NCI-H524 treated with DMSO at 0.1 percent for 48 hours (cell line): ENCODE measurements at regions not wholly inside any gene's neighbourhood (a gene's known extent, or its start where the extent isn't known, plus 50 kb on each side); places are given as distances from the start of the nearest gene placed in this dataset.

Experiments
- DNase-seq: peaks from one replicate; lab custom pipeline; 2025; lab: John Stamatoyannopoulos, UW

DNA sequence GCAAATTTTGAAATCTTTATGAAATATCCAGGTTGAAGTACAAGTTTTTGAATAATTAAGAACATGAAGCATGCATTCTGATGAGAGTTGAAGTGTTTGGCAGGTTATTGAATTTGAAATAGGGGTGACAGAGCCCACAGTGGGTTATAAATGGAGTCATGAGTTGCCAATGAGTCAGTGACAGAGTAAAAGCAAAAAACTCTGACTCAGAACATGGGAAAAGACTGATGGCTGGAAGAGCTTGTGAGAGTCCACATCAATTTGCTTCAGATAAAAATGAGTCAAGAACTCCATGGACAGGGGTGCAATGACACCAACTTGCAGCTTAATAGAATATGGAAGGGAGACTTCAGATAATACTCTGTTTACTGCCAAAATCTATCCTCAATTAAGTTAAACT lies 105.3 kb downstream of the SLC6A15 start:
- no peak for DNase-seq

DNA sequence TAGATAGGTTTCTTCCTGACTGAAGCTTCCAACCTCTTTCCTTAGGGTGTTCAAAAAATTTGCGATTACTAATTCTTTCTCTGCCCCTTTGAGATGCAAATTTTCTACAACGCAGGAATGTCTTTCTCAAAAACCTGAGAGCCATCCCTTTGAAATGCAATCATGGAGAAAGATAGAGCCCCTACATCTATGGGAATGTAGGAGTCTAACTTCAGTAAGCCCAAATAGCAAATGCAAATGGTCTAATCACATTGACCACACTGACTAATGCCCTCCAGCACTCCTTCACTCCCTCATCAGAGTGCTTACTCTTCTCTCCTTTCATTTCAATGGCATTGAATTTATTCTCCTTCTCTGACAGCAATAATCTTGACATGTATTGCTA lies 107.1 kb downstream of the SLC6A15 start:
- DNase-seq = no peak

DNA sequence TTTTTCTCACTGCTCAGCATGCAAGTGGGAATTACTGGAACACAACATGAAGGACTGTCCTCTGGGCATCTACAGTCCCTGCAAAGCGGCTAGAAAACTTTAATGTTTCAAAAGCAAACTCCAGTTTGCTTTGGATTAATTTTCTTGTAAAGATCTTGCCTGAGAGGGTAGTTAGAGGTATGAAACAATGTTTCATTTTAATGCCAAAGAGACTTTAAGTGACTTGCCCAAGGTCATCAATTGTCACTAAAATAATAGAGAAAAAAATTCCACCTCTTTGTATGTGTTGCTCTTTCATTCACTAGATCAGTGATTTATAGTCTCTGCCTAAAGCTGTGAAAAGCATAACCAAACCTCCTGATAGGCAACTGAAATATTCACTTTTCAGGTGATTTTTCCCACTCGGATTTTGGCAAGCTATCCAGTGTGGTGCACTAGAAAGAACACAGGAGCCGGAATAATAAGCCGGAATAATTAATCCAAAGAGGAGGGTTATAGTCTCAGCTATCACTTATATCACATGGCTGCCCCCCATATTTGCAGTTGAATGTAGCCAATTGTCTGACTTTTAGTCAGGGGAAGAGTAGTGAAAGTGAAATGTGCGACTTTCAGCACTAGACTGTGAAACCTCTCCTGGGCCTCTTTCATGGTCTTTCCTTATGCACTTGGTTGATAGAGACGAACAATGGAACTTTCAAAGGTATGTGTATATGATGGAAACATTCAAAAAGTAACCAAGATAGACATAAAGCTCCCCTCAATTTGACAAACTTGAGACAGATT lies 107.7 kb downstream of the SLC6A15 start:
- no peak for DNase-seq

DNA sequence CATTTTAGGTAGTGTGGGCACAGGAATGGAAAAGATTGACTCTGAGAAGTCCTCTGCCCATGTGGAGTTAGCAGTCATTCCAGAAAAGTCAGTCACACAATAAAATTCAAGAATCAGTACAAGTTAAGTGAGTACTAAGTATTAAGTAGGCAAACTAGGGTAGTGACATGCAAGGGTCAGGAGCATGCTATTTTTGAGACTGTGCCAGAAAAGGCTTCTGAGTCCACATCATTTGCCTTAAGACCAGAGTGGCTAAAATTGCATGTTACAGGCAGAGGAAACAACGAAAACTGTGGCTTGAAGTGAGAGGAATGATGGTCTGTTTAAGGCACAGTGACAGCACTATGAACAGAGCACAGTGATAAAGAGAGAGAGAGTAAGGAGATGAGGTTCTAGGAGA lies 108.9 kb downstream of the SLC6A15 start:
- DNase-seq = no peak

DNA sequence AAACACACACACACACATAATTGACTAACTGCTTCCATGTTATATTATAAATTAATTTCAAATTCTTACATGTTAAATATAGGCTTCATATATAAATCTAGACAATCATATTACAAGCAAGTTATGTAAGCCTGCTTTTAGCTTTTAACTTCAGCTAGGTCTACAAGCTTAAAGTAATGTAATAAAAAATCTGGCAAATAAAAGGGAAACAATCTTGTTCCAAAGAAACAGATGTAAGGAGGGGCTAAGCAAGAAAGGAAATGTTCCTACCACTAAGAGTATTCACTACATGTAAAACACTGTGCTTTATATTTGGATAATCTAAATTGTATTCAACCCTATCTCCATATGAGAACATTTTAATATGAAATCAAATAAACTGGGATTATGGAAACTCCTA lies 110.4 kb downstream of the SLC6A15 start:
- no peak for DNase-seq

DNA sequence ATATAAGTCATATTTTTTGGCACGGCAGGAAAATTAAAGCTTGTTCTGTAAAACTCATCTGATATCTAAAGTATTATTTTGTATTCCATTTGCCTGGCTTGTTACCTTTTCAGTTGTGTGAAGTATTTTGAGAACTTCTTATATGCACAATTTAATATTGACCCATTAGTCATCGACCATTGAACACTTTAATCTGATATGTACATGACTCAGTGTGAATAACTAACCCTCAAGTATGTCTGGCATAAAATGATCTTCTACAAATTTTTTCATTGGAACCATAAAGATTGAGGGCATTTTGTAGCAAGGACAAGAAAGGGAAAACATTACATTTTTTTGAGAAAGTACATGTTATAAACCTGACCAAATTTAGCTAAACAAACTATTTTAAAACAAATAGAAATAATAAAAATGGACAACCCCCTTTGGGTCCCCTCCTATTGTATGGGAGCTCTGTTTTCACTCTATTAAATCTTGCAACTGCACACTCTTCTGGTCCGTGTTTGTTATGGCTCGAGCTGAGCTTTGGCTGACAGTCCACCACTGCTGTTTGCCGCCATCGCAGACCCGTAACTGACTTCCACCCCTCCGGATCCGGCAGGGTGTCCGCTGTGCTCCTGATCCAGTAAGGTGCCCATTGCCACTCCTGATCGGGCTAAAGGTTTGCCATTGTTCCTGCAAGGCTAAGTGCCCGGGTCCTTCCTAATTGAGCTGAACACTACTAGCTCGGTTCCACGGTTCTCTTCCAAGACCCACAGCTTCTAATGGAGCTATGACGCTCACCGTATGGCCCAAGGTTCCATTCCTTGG lies 118.8 kb downstream of the SLC6A15 start:
- no peak for DNase-seq

DNA sequence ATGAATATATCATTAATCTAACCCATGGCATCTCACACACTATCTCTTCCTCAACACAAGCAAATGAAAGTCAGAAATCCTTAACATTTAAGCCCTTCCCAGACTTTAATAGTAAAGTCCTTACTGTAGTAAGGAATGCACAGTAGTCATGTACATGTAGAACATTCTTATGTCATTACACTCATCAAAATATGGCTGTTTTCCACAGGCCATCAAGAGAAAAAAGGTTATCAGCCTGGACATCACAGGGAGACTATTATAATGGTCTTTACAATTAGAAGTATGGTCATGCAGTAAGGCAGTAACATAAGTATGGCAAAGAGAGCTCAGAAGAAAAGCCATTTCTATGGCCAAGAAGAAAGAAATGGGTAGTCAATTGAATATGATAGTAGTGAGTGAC lies 121.2 kb downstream of the SLC6A15 start:
- no peak for DNase-seq

DNA sequence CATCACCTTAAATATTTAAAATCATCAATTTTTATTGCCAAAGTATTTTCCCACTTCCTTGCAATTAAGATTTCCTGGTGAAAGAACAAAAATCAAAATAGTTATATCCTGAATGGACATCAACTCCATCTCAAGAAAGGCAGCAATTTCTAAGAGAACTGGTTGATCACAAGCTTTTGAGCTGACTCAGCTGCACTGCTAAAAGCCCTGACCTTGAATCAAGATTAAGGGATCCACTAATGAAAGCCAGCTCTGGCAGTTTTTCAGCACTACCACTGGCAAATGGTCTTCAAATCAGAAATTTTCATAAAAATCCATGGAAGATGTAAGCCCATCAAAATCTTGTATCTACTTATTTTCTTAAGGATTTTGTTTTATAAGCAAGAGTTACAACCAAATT lies 123.4 kb downstream of the SLC6A15 start:
- no peak for DNase-seq

DNA sequence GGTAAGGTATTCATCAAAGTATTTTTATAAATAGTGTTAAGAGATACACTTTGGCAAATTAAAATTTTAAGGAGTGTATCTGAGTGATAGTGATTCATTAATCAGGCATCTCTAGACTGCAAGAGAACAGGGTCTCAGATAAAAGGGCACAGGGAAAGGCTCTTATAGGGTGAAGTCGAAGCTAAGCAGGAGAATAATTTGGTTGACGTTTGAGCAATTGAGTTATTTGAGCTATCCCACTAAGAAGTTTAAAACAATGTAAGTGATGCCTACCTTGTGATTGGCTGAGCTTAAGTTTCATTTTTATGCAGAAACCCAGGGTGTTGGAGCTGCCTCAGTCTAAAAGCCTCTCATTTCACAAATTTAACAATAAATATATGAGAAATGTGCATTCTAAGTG lies 125.3 kb downstream of the SLC6A15 start:
- no peak for DNase-seq

DNA sequence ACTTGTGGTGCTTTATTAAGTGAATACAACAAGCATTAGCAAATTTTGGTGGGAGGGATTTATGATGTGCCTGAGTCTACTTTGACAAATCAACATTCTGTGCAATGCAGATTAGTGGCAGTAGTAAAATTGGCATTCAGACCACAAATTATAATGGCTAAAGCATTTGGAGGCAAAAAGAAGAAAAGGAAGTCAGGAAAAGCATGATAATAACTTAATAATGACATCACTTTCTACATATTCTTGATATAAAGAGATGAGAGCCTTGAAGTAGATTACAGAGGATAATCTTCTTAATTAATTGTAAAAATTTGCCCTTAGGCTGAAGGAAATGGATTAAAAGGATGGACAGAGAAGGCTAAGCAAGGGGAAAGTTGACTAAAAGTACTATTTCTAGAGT lies 126.0 kb downstream of the SLC6A15 start:
- no peak for DNase-seq

DNA sequence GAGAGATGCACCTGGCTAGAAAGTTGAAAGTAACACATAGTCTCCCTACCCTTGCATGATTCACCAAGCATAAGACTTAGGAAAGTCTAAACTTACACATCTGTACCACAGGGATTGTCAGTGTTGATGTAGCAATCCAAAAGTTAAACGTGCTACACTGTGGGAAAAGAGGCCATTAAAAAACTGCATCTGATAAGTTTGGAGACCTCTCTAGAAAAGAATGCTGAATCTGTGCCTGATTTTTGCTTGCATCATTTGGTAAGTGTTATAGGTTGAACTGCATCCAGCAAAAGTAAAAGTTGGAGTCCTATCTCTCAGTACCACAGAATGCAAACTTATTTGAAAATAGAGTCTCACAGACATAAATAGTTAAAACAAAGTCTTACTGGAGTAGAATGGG lies 126.6 kb downstream of the SLC6A15 start:
- no peak for DNase-seq

DNA sequence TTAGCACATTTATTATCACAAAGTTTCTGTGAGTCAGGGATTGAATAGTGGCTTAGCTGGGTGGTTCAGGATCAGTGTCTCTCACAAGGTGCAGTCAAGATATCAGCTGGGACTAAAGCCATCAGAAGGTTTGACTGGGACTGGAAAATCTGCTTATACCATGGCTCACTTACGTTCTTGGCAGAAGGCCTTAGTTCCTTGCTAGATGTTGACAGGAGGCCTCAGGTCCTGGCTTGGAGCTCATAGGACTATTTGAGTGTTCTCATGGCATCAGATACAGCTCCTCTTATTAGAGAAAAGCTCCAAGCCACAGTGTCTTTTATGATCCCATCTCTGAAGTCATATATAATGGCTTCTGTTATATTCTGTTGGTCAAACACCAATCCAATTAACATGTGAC lies 127.3 kb downstream of the SLC6A15 start:
- DNase-seq = no peak

DNA sequence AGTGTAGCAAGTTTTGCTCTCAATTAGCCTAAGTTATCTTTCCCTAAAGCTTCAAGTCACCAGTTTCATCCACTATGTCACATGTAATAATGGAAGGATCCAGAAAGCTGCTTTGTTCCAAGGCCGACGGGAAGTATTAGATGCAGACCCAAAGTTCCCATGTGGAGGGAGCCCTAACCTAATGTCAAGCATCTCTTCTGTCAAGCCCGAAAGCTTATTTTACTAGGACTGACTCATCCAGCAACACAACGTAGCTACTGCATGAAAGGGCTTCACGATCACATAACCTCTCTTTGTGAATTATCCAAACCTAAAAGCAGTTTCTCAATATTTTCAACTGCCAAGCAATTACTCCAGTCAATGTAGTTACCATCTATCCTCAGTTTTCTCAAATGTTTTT lies 133.4 kb downstream of the SLC6A15 start:
- no peak for DNase-seq

DNA sequence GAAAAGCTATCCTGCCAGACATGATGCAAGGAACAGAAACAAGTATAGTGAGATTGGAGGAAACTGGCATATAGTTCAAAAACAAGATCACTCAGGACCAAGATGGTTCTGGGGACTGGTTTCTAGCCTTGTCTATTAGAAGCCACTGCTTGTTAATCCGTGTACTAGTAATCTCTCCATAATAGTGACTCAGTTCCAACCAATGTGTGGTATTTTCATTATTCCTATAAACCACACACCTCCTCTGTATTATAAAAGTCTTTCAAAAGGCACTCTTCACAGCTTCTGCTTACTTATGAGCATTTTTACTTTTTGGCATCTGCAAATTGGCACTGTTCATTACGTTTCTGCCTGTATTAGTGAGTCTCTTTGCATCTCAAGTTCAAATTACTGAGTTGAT lies 140.3 kb downstream of the SLC6A15 start:
- DNase-seq = no peak

DNA sequence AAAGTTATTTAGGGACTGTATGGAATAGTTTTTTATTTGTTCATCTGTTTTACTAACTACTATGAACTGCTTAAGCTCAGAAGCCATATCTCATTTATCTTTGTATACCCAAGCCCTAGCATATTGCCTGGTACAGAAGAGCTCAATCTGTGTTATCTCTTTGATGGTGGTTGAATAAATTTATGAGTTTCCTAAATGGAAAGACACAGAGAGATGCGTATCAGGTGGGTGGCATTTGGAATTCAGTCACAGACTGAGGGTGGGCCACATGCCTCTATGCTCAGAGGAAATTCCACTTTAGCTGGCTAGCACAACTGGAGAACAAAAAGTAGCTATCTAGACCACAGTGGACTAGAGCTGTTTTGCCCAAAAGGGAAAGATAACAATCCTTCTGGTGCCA lies 145.5 kb downstream of the SLC6A15 start:
- DNase-seq = no peak

DNA sequence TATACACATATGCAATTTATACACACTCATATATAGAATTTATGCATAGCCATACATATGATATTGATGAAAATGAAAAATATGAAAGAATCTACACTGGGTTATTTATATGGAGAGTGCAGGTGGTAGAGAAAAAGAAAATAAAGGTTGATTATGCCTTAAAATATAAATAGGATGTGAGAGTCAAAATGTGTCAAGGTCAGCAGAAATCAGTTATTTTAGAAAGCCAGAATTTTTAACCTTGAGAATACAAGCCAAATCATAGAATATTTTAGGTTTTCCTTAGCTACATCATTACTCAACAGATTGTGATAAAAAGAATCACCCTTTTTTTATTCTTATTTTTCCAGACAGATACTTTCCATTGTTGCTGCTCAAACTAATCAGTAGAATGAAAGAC lies 146.2 kb downstream of the SLC6A15 start:
- DNase-seq = no peak

DNA sequence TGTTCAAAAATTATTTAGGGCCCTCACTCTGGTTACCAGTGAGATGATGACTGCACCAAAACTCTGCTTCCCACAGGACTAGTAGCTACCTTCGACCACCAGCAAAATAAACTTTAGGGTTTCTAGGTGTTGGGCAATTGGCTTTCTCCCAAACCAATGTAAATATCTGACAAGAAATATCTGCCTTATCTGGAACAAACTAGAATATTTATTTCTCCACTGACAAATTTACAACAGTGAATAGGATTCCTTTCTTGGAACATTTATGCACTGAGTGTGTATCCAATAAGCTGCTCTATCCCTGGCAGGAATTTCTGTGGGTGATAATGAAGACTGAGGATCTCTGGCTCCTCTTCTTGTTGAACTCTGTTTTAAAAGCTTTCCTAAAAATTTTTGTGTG lies 148.6 kb downstream of the SLC6A15 start:
- no peak for DNase-seq

DNA sequence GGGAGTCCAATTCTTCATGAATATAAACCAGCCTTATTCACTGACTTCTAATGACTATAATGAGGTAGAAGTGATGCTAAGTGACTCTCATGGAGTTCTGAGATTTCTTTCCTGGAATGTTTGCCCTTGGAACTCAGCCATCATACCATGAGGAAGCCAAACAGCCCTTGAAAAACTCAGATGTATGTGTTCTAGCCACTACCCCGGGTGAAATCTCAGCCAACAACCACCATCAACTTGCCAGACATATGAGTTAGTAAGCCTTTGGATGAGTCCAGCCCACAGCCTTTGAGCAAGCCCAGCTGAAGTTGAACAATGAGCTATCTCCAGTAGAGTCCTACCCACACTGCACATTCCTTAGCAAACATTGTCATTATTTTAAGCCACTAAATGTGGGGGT lies 149.5 kb downstream of the SLC6A15 start:
- no peak for DNase-seq

DNA sequence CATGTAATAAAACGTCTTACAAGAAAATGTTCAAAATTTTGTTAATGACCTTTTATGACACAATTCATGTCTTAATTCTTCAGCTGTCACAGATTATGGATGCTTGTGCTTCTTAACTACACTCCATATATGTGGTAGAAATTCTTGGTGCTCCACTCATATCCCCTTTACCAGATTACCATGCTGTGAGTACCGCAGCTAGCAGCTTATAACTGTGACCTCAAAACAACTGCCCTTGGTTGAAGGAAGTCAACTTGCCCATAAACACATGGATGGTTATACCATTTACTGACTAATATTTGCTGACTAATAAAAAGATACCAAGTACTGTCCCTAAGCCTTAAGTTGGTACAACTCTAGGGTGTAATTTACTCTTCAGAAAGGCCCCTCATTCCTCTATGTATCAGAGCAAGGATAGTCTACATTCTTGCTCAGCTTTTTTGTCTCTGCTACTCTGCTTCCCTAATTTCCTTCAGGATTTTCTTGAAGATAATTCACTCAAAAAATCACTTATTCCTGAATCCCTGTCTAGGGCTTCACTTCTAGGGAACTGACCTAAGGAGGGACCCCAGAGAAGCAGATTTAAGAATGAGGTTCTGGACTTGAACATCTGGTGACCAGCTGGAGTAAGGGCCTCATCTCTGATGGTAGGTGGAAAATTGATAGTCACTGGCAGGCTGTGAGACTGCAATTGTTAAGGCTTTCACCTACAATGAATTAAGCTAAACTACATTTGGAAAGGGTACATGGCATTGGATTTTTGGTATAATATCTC lies 152.3 kb downstream of the SLC6A15 start:
- no peak for DNase-seq

DNA sequence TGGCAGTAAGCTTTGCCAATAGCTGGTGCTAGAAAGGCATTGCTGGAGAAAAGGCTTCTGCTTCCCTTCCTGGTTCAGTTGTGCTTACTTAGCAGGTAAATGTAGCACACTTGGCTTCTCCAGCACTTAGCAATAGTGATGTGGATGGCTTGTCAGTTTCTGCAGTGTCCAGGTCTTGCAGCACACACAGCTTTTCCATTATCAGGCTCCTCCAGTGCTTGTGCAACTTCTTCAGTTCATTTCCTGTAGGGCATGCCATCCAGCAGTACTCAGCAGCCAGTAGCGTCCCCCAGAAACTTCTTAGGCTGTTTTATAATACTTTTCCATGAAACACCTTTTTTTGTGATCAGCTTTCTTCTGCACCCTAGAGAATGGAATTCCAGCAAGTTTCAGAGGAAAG lies 154.6 kb downstream of the SLC6A15 start:
- no peak for DNase-seq

DNA sequence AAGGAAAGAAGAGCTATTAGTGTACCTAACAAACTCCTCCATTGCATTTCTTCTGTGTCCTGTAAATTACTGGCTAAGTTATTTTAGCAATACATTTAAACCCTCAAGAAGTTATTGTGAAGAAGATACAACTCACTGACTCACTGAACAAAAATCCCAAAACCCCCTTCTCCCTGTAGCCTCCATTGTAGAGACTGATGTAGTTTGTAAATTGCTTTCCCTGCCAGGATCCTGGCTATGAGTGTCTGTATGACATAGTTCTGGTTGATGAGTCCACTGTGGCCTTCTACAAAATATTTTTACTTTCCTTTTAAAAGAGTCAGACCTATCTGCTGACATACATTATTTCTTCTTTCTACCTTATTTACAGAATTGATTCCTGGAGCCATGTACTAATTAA lies 155.6 kb downstream of the SLC6A15 start:
- no peak for DNase-seq

DNA sequence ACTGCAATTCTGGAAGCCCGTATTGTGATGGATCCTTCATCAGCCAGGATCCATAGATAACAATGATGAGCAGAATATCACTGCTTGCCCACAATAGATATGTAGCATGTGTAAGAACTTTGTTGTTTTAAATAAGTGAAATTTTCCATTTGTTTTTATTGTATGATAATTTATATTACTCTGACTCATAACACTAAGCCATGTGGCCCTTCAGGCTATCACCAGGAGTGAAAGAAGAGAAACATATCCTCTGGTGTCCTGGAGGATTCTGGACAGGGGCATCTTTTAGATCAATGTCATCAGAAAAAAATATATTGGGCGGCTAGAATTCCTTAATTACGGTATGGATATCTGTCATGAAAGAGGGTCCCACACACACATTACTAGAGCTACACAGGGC lies 167.5 kb downstream of the SLC6A15 start:
- DNase-seq = no peak

DNA sequence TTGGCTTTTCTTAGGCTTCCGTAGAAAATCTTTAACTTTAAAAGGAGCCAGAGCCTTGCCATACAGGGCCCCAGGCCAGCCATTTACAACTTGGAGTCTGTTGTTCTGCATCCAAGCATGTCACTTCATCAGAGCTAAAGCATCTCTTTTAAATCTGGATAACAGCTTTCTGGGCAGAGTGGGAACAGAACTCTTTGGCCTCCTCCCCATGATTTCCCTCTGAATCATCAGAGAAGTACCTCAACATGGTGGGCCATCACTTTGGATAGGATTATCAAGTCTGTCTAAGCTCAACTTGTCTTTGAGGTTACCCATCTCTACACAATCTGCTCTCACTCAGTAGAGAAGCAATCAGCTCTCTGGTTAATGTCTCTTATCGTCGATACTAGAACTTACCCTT lies 170.9 kb downstream of the SLC6A15 start:
- DNase-seq = no peak
